Testis (tissue), 2 donors: ENCODE measurements at regions not wholly inside any gene's neighbourhood (a gene's known extent, or its start where the extent isn't known, plus 50 kb on each side); places are given as distances from the start of the nearest gene placed in this dataset.

ENCODE experiments used
- DNase-seq: peaks from one replicate; pipeline ENCODE4 v3.0.0-alpha.2; 2019
- H3K27ac ChIP-seq, 2 donors: fragments of 200-600 bp; sonication (generic); one replicate each; pipeline ENCODE4 v1.5.1; 2019
- H3K27me3 ChIP-seq: fragments of 200-600 bp; sonication (generic); one replicate; pipeline ENCODE4 v1.5.1; 2019
- H3K36me3 ChIP-seq: fragments of 200-600 bp; sonication (generic); one replicate; pipeline ENCODE4 v1.5.1; 2017; ENCODE audit warnings: low read depth; ENCODE audit errors: missing control alignments
- H3K4me1 ChIP-seq: fragments of 200-600 bp; sonication (generic); one replicate; pipeline ENCODE4 v1.5.1; 2019
- H3K4me3 ChIP-seq, 2 donors: fragments of 200-600 bp; sonication (generic); one replicate each; pipeline ENCODE4 v1.5.1; 2017 to 2019
- H3K9me3 ChIP-seq: fragments of 200-600 bp; sonication (generic); one replicate; pipeline ENCODE4 v1.5.1; 2017
- CTCF ChIP-seq, 3 experiments: fragments of 450-650 bp in 2 of 3; fragments of 200-600 bp in 1 of 3; sonication (generic) in 1 of 3; IDR thresholded peaks; one replicate each; pipeline ENCODE4 v1.5.1; 2016 to 2019; ENCODE audit warnings: antibody characterized with exemption in 3 of 3, mild to moderate bottlenecking in 2 of 3, moderate library complexity in 1 of 3
- POLR2A ChIP-seq: fragments of 450-650 bp; IDR thresholded peaks from one replicate; pipeline ENCODE4 v1.6.1; 2017; ENCODE audit warnings: antibody characterized with exemption, mild to moderate bottlenecking, moderate library complexity
- WGBS, 2 donors: methylation state at CpG; one replicate each; pipeline ENCODE4 v1.1.5; 2018; 5-methylcytosine and 5-hydroxymethylcytosine counted together
- intact Hi-C: fragments of 100-400 bp; cut with DNase I; formaldehyde crosslinking; loops from one replicate; pipeline ENCODE4 v1.15.1; 2023; ENCODE audit warnings: low total_unique reads

- Histone ChIP-seq H3K36me3 (no peaks in the 10 kb centered on the region), H3K27ac (no peak overlapping the region), H3K27me3 (no peaks in the 10 kb centered on the region), H3K4me3 (no peak overlapping the region), H3K4me1 (no peaks in the 10 kb centered on the region), H3K9me3 (no peaks in the 10 kb centered on the region)
- DNase-seq, result no peak
- intact Hi-C loops, result no loop called here
- WGBS, 2 donors, result 56 to 92% methylated on average over 3 to 12 of the region's 12 CpGs
- TF ChIP-seq POLR2A (no peak), CTCF (IDR thresholded peaks at IDR 0.05) (no peak)
Observed at GRCh38 chr16:79407005-79407404, 193.5 kb downstream of the MAF start.

DNA sequence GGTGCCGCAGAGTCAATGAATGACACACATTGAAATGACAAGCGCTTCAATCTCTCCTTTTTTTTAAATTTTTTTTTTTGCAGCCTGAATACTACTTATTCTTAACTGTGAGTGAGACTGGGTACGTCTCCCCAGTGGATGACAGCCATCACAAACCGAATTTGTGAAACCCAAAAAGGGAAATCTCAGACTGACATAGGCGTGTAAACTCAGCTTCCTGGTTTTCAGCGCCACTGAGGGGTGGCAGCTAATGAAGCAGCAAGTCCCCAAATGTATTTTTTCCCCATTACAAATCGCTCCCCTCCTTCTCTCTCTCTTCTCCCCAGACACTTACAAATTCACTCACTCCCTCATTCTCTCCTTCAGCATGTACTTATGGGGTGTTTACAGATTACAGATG lies 196.0 kb downstream of the MAF start:
- H3K27ac ChIP-seq, result no peak overlapping the region
- no peaks in the 10 kb centered on the region for H3K27me3 ChIP-seq
- no peaks in the 10 kb centered on the region for H3K9me3 ChIP-seq
- H3K4me3 ChIP-seq, result no peak overlapping the region
- intact Hi-C loops, result no loop called here
- H3K36me3 ChIP-seq, result no peaks in the 10 kb centered on the region
- DNase-seq, result no peak
- WGBS, 2 donors, result 85 to 94% methylated on average over 7 of the region's 7 CpGs
- H3K4me1 ChIP-seq, result no peaks in the 10 kb centered on the region
- TF ChIP-seq POLR2A, result no peak
- no peak for TF ChIP-seq CTCF (IDR thresholded peaks at IDR 0.05)

DNA sequence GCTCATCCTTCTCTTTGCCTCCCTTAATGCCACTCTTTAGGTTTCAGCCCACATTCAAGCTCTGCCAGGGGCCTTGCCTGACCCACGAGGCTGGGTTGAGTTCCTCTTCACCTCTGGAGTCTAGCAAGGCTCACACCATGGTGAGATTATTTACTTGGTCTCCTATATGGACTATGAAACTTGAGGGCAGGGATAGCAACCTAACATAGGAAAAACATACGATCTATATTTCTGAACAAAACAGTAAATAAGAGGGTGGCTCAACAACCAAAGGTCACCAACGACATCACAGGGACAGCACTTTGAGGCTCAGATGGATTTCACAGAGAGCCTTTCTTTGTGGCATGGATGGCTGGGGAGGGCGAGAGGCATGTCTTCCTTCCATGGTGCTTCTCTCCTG lies 197.0 kb downstream of the MAF start:
- no peaks in the 10 kb centered on the region for H3K27me3 ChIP-seq
- WGBS, 2 donors, result 88 to 90% methylated on average over 4 of the region's 4 CpGs
- H3K4me3 ChIP-seq, result no peak overlapping the region
- no peak overlapping the region for H3K27ac ChIP-seq
- H3K36me3 ChIP-seq, result no peaks in the 10 kb centered on the region
- H3K4me1 ChIP-seq, result no peaks in the 10 kb centered on the region
- DNase-seq, result no peak
- no peaks in the 10 kb centered on the region for H3K9me3 ChIP-seq
- intact Hi-C loops, result no loop called here
- no peak for TF ChIP-seq POLR2A
- TF ChIP-seq CTCF (IDR thresholded peaks at IDR 0.05), result no peak

GRCh38 chr16:79402920-79403319 lies 197.6 kb downstream of the MAF start:
- Histone ChIP-seq H3K4me3 (no peak overlapping the region), H3K27me3 (no peaks in the 10 kb centered on the region), H3K27ac (no peak overlapping the region), H3K4me1 (no peaks in the 10 kb centered on the region), H3K9me3 (no peaks in the 10 kb centered on the region), H3K36me3 (no peaks in the 10 kb centered on the region)
- intact Hi-C loops, result no loop called here
- no peak for TF ChIP-seq CTCF (IDR thresholded peaks at IDR 0.05)
- TF ChIP-seq POLR2A, result no peak
- WGBS, 2 donors, result 78 to 82% methylated on average over 6 of the region's 6 CpGs
- no peak for DNase-seq

GRCh38 chr16:79402356-79402755 lies 198.2 kb downstream of the MAF start:
- 79% methylated on average over 4 to 5 of the region's 5 CpGs for WGBS, 2 donors
- TF ChIP-seq POLR2A, result no peak
- TF ChIP-seq CTCF (IDR thresholded peaks at IDR 0.05), result no peak
- Histone ChIP-seq H3K4me1 (no peaks in the 10 kb centered on the region), H3K9me3 (no peaks in the 10 kb centered on the region), H3K27ac (no peak overlapping the region), H3K27me3 (no peaks in the 10 kb centered on the region), H3K4me3 (no peak overlapping the region), H3K36me3 (no peaks in the 10 kb centered on the region)
- DNase-seq, result no peak
- intact Hi-C loops, result no loop called here
